GM23338 (cell line): ENCODE measurements at regions not wholly inside any gene's neighbourhood (a gene's known extent, or its start where the extent isn't known, plus 50 kb on each side); places are given as distances from the start of the nearest gene placed in this dataset.

Source experiments
- ATAC-seq: fragments of 200-7000 bp; cut with Tn5 transposase; 3 replicates; pipeline ENCODE4 v1.9.1; 2020
- DNase-seq: peaks from one replicate; pipeline ENCODE4 v3.0.0-alpha.2; 2015; ENCODE audit warnings: low spot score
- H2AFZ ChIP-seq: fragments of 200-600 bp; sonication (generic); 2 replicates; pipeline ENCODE4 v1.8.0; 2016; ENCODE audit warnings: antibody characterized with exemption, mild to moderate bottlenecking, moderate library complexity
- H3F3A ChIP-seq: fragments of 200-600 bp; sonication (generic); replicated peaks from 2 replicates; pipeline ENCODE4 v1.8.0; 2017; ENCODE audit warnings: antibody characterized with exemption, mixed run types, low read depth
- H3K27ac ChIP-seq: fragments of 200-600 bp; sonication (generic); 2 replicates; pipeline ENCODE4 v1.6.1; 2016; ENCODE audit warnings: low read depth
- H3K27me3 ChIP-seq: fragments of 200-600 bp; sonication (generic); 2 replicates; pipeline ENCODE4 v1.8.0; 2016; ENCODE audit warnings: mild to moderate bottlenecking, mixed run types, moderate library complexity; ENCODE audit not compliant: insufficient read depth
- H3K36me3 ChIP-seq: fragments of 200-600 bp; sonication (generic); 2 replicates; pipeline ENCODE4 v1.8.0; 2016; ENCODE audit warnings: mild to moderate bottlenecking; ENCODE audit not compliant: insufficient read depth
- H3K4me1 ChIP-seq: fragments of 200-600 bp; sonication (generic); 2 replicates; pipeline ENCODE4 v1.8.0; 2016; ENCODE audit warnings: mild to moderate bottlenecking, moderate library complexity; ENCODE audit not compliant: insufficient read depth
- H3K4me2 ChIP-seq: fragments of 200-600 bp; sonication (generic); 2 replicates; pipeline ENCODE4 v1.7.1; 2017; ENCODE audit warnings: mixed run types
- H3K4me3 ChIP-seq: fragments of 200-600 bp; sonication (generic); 2 replicates; pipeline ENCODE4 v1.6.1; 2016; ENCODE audit warnings: mixed run types
- H3K79me2 ChIP-seq: fragments of 200-600 bp; sonication (generic); replicated peaks from 2 replicates; pipeline ENCODE4 v1.8.0; 2017; ENCODE audit warnings: mild to moderate bottlenecking; ENCODE audit not compliant: insufficient read depth
- H3K9me2 ChIP-seq: fragments of 200-600 bp; sonication (generic); 2 replicates; pipeline ENCODE4 v1.8.0; 2017; ENCODE audit not compliant: insufficient read depth
- H4K20me1 ChIP-seq: fragments of 200-600 bp; sonication (generic); replicated peaks from 2 replicates; pipeline ENCODE4 v1.8.0; 2017; ENCODE audit warnings: mild to moderate bottlenecking; ENCODE audit not compliant: insufficient read depth
- H3K27ac Mint-ChIP-seq: 2 replicates; pipeline ENCODE4 v1.8.0; 2020; ENCODE audit warnings: inconsistent platforms, mild to moderate bottlenecking, moderate library complexity, mixed read lengths
- H3K27me3 Mint-ChIP-seq: 3 replicates; pipeline ENCODE4 v1.8.0; 2022; ENCODE audit warnings: low read depth, mild to moderate bottlenecking, moderate library complexity, mixed read lengths, inconsistent platforms; ENCODE audit not compliant: insufficient read depth, poor library complexity
- H3K36me3 Mint-ChIP-seq: 3 replicates; pipeline ENCODE4 v1.8.0; 2021; ENCODE audit warnings: low read depth, mild to moderate bottlenecking, inconsistent platforms, moderate library complexity, mixed read lengths
- H3K4me1 Mint-ChIP-seq: 3 replicates; pipeline ENCODE4 v1.8.0; 2020; ENCODE audit warnings: mild to moderate bottlenecking, inconsistent platforms, mixed read lengths
- H3K4me3 Mint-ChIP-seq: 3 replicates; pipeline ENCODE4 v1.8.0; 2021; ENCODE audit warnings: moderate library complexity, mild to moderate bottlenecking, inconsistent platforms, mixed read lengths
- H3K9me3 Mint-ChIP-seq: 3 replicates; pipeline ENCODE4 v1.8.0; 2020; ENCODE audit warnings: moderate library complexity, mild to moderate bottlenecking, inconsistent platforms, mixed read lengths
- CREB1 ChIP-seq: fragments of 250-450 bp; sonication (Bioruptor Pico); IDR thresholded peaks from 2 replicates; pipeline ENCODE4 v1.5.0; 2020; ENCODE audit warnings: low read depth, mild to moderate bottlenecking, moderate library complexity
- CTCF ChIP-seq, 2 experiments: fragments of 200-600 bp in 1 of 2; sonication (generic) in 1 of 2; conservative IDR thresholded peaks; 2 replicates each; pipeline versions ENCODE4 v1.5.1 to v1.6.1; 2016 to 2017; ENCODE audit warnings: antibody characterized with exemption in 2 of 2, low read depth in 2 of 2, mild to moderate bottlenecking in 2 of 2, moderate library complexity in 1 of 2
- EZH2 ChIP-seq: fragments of 200-600 bp; sonication (generic); IDR thresholded peaks from one replicate; pipeline ENCODE4 v1.8.0; 2017; ENCODE audit warnings: antibody characterized with exemption, mild to moderate bottlenecking, low read depth; ENCODE audit not compliant: unreplicated experiment
- EZH2phosphoT487 ChIP-seq: fragments of 200-600 bp; sonication (generic); IDR thresholded peaks from one replicate; pipeline ENCODE4 v1.8.1; 2018; ENCODE audit warnings: antibody characterized with exemption; ENCODE audit not compliant: unreplicated experiment
- JUNB ChIP-seq: IDR thresholded peaks from one replicate; pipeline ENCODE4 v1.6.1; 2016; ENCODE audit warnings: antibody characterized with exemption; ENCODE audit not compliant: unreplicated experiment
- POLR2AphosphoS5 ChIP-seq: IDR thresholded peaks from 2 replicates; pipeline ENCODE4 v1.6.1; 2016; ENCODE audit warnings: antibody characterized with exemption, low read depth
- STAT1 ChIP-seq: IDR thresholded peaks from one replicate; pipeline ENCODE4 v1.6.1; 2016; ENCODE audit warnings: antibody characterized with exemption; ENCODE audit not compliant: unreplicated experiment
- ZNF114 ChIP-seq: fragments of 250-450 bp; sonication (Bioruptor Pico); IDR thresholded peaks from 2 replicates; pipeline ENCODE4 v1.5.0; 2020; ENCODE audit warnings: mild to moderate bottlenecking, moderate library complexity
- ZNF331 ChIP-seq: fragments of 250-450 bp; sonication (Bioruptor Pico); IDR thresholded peaks from 2 replicates; pipeline ENCODE4 v1.5.0; 2020; ENCODE audit warnings: low read depth, mild to moderate bottlenecking, moderate library complexity
- ZNF462 ChIP-seq: fragments of 250-450 bp; sonication (Bioruptor Pico); IDR thresholded peaks from 2 replicates; pipeline ENCODE4 v1.5.0; 2020; ENCODE audit warnings: mild to moderate bottlenecking, moderate library complexity
- TF ChIP-seq, protein P1 (sequence below): IDR thresholded peaks from 2 replicates; pipeline ENCODE4 v1.6.1; 2016; ENCODE audit warnings: antibody characterized with exemption

DNA sequence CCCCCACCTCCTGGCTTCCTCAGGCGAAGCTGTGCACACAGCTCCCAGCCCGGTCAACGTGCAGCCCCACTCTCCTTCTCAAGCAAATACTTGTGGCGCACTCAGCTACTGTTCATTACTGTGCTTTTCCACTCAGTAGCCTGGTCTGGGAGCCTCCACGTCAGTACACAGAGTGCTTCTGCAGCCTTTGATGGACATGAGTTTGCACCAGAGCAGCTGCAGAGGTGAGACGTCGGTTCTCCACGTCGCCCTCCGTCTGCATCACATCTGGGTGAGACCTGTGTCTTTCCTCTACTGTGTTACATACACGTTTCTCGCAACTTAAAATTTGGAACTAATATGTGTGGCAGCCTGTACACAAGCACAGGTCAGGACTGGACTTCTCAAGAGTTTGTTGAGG is 334.3 kb downstream of the C16orf95 start (continued):
- TF ChIP-seq CTCF (conservative IDR thresholded peaks at IDR 0.05; ENCODE audit: low read depth in 2 of 2) (no peak), ZNF114 (CRISPR knock-in tag) (no peak), JUNB (no peak)

GRCh38 chr16:86983621-86984020 is 333.6 kb downstream of the C16orf95 start:
- no peak overlapping the region for H3K4me3 Mint-ChIP-seq

More at GRCh38 chr16:86983621-86984020, 333.6 kb downstream of the C16orf95 start:
- H3K9me3 Mint-ChIP-seq: peaks cover 11% of the 10 kb centered on the region; the same call in 2 of the 3 replicates
- H3K4me1 Mint-ChIP-seq: peaks cover 7% of the 10 kb centered on the region
- peaks cover 3% of the 10 kb centered on the region; the same call in 2 of the 3 replicates for H3K36me3 Mint-ChIP-seq
- H3K79me2 ChIP-seq: no peaks in the 10 kb centered on the region
- ATAC-seq: no peak
- no peak for DNase-seq
- H3F3A ChIP-seq: no peaks in the 10 kb centered on the region
- H4K20me1 ChIP-seq: no peaks in the 10 kb centered on the region
- H3K4me1 ChIP-seq: no peaks in the 10 kb centered on the region
- TF ChIP-seq EZH2 (no peak), EZH2phosphoT487 (no peak), CREB1 (CRISPR knock-in tag) (no peak), STAT1 (no peak), ZNF331 (CRISPR knock-in tag) (no peak), POLR2AphosphoS5 (no peak), ZNF114 (CRISPR knock-in tag) (no peak), JUNB (no peak), ZNF462 (no peak)
- TF ChIP-seq, protein P1, sequence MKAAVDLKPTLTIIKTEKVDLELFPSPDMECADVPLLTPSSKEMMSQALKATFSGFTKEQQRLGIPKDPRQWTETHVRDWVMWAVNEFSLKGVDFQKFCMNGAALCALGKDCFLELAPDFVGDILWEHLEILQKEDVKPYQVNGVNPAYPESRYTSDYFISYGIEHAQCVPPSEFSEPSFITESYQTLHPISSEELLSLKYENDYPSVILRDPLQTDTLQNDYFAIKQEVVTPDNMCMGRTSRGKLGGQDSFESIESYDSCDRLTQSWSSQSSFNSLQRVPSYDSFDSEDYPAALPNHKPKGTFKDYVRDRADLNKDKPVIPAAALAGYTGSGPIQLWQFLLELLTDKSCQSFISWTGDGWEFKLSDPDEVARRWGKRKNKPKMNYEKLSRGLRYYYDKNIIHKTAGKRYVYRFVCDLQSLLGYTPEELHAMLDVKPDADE: no peak
- H3K9me2 ChIP-seq: no peaks in the 10 kb centered on the region
- no peak overlapping the region for H3K4me2 ChIP-seq
- H3K27ac ChIP-seq: no peak overlapping the region
- H3K27ac Mint-ChIP-seq: no peak overlapping the region
- H2AFZ ChIP-seq: no peak overlapping the region
- no peak overlapping the region for H3K4me3 ChIP-seq
- no peaks in the 10 kb centered on the region for H3K27me3 ChIP-seq
- no peaks in the 10 kb centered on the region for H3K36me3 ChIP-seq
- H3K27me3 Mint-ChIP-seq: peaks cover 22% of the 10 kb centered on the region
